HG03108 (cell line): ENCODE measurements at regions not wholly inside any gene's neighbourhood (a gene's known extent, or its start where the extent isn't known, plus 50 kb on each side); places are given as distances from the start of the nearest gene placed in this dataset.

ENCODE experiments used
- ATAC-seq: cut with Tn5 transposase; IDR thresholded peaks from one replicate; pipeline ENCODE4 v1.9.1; 2021; ENCODE audit warnings: moderate library complexity; ENCODE audit not compliant: unreplicated experiment

DNA sequence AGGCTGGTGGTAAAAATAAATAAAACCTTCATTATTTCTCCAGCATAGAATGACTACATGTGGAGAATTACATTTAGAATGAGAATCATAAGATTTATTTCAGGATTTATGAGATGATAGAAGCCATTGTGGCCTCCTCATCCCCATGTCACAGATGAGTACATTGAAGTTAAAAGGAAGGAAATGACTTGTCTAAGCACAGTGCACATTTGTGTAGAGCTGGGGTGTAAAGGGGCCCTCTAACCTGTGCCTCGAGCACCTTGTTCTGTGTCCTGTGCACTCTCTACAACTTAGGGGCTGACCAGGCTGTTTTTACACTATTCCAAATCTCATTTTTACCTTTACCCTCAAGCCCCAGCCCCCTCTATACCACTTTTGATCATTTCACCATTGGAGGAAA lies 179.4 kb downstream of the RHOU start:
- ATAC-seq = no peak

DNA sequence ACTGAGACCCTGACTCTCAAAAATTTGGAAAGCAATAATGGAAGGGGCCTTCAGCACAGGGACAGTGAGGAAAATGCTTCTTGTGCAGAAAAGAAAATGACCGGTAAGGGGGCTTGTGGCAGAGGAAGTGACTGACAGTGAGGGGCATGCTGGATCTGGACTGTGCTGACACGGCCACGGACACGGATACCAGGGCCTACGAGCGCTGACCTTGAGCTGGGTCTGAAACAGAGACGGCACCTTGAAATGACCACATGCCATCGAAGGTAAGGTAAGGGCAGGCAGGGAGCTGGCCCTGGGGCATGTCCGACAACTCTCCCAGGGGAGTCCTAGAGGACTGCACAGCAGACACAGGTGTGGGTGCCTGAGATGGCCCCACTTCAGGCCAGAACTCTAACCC lies 182.1 kb downstream of the RHOU start:
- ATAC-seq = no peak

DNA sequence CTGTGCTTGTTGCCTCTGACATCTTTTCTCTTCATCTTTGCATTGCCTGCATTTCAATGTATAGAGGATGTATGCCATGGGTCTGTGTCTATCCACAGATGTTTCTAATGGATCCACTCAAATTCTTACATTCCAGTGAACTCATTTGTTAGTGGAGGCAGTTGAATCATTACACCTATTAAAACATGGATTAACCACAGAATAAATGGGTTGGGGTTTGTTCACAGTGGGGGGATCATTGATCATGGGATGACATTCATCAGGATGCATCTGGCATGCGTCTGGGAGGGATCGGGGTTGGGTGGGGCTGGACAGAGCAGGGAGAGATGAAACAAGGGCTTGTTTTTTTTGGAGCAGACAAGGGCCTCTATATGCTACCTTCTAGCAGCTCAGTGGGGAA lies 182.5 kb downstream of the RHOU start:
- no peak for ATAC-seq

DNA sequence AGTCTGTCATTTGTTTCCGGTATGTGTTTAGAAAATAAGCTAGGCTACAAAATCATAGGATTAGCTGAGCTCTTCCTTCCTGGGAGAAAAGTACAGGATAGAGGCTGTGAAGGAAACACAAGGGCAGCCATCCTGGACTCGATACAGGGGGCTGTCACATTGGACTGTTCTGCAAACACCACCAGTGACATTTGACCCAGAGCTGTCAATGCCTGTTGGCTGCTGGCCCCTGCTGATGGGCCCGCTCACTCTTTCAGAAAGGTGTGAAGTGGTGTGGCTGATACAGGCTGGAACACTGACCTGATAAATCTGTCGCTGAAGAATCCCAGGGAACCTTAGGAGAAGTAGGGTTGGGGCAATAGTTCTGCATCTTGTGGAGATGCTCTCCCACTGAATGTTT lies 183.1 kb downstream of the RHOU start:
- no peak for ATAC-seq

DNA sequence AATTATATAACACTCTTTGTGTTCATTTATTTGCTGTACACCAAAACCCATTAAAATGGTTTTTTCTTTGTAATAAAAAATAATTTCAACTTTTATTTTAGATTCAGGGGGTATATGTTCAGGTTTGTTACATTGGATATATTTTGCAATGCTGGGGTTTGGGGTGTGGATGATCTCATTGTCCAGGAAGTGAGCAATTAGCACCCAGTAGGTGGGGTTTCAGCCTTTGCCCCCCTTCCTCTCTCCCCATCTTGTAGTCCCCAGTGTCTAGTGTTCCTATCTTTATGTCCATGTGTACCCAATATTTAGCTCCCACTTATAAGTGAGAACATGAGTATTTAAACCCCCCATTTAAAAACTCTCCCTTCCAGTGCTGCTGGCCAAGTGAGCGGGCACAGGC lies 184.6 kb downstream of the RHOU start:
- no peak for ATAC-seq

DNA sequence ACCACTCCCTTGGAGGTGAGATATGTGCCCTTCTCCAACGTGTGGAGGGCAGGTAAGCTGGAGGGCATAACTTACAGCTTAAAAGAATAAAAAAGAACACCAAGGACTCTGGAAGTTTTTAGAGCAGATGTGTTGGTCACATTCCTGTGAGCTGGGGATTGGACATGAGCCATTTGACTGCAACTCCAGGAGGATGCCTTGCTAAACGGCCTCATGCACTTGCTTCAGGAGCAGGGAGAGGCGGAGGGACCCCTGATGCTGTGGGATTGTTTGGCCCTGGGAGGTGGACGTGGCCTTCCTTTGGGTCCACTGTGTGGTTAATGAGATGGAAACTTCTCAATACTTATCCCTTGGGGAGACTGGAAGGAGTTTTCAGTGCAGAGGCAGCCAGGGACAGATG lies 185.6 kb downstream of the RHOU start:
- no peak for ATAC-seq

DNA sequence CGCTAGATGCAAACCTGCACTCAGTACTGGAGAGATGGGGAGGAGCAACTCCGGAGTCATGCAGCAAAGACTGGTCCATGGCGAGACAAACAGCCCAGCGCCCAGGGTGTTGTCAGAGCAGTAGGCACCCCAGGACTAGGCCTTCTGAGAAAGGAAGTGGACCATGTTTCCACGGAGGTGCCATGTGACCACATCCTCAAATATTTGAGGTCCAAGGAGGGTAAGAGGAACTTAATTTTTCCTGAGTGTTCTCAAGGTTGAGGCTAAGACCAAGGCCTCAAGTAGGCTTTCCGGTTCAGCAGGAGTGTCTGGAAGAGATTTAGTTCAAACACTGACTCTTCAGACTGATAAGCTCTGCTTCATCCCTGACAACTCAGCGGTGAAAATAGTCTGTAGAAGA lies 186.2 kb downstream of the RHOU start:
- no peak for ATAC-seq

DNA sequence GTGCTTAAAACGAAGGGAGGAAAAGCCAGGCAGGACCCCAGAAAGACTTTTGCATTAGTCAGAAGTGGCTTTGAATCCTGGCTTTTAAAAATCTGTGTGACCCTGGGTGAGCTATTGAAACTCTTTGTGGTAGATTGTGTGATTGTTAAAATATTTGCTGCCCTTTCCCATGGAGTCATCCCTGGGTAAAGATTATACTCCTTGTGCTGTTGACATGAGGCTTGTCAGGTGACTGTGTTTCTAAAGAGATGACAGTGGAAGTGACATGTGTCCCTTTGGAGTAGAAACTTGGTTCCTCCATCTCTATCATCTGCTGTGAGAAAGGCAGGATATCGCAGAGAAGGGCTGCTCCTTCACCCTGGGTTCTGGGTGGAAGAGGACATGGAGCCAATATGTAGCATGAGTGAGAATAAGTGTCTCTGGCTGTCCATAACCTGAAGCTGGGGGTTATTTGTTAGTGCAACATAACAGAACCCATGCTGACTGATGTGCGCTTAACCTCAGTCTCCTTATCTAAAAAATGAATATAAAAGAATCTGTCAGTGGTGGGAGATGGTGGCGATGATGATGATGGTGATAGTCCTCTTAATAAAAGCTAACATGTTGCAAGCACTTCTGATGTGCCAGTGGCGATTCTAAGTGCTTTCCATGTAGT lies 187.6 kb downstream of the RHOU start:
- no peak for ATAC-seq

DNA sequence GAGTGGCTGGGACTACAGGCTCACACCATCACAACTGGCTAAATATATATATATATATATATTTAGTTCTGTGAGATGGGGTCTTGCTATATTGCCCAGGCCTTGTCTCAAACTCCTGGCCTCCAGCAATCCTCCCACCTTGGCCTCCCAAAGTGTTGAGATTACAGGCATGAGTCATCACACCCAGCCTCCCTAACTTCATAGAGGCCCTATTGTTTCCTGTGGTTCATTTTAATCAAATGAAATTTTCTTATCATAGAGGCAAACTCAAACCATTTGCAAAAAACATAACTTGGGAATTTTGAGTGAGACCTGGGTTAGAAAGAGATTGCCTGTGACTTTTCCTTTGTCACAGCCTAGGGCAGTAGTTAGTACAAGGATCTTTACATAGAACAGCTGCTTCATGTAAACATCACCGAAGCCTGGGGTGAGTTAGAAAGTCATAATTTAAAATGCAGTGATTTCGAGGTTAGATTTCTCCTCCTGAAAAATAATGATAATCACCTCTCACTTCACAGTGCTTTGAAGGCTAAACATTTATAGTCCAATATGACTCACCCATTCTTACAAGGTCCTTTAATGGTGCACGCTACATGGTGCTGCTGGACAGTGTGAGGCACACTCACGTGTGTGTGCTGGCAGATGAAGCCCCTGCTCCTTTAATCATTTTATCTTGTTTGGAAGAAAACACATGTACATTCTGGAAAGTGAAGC lies 188.9 kb downstream of the RHOU start:
- ATAC-seq = no peak

DNA sequence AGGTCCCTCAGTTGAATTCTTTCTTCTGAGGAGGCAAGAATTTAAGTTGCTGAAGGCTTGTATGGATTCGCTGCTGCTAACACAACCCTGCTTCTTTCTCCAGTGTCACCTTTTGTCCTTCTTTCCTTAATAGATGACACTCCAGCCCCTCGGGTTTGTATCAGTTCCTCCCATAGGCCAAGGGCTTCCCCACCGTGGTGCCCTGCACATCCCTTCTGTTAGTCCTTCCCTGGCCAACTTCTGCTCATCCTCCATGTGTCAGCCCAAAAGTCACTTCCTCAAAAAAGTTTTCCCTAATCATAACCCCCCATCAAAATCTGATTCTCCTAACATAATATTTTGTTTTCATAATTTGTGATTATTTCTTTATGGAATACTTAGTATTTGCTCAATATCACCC lies 190.4 kb downstream of the RHOU start:
- ATAC-seq = no peak

DNA sequence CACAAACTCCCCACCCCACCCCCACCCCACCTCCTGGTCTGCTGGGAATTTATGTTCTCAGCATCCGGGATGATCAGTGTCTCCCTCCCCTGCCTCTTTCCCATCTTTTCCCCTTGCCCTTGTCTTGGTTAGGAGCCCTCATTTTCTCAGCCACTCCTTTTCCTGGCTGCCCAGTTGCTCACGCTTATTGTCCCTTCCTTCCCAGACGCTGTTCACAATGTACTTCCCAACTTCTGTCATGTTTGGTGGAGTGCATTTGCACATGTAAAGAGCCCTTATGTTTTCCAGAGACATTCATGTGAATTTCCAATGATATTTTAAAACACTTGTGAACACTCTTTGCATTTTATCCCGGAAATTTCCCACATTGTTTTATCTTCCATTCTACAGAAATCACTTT lies 192.1 kb downstream of the RHOU start:
- no peak for ATAC-seq

DNA sequence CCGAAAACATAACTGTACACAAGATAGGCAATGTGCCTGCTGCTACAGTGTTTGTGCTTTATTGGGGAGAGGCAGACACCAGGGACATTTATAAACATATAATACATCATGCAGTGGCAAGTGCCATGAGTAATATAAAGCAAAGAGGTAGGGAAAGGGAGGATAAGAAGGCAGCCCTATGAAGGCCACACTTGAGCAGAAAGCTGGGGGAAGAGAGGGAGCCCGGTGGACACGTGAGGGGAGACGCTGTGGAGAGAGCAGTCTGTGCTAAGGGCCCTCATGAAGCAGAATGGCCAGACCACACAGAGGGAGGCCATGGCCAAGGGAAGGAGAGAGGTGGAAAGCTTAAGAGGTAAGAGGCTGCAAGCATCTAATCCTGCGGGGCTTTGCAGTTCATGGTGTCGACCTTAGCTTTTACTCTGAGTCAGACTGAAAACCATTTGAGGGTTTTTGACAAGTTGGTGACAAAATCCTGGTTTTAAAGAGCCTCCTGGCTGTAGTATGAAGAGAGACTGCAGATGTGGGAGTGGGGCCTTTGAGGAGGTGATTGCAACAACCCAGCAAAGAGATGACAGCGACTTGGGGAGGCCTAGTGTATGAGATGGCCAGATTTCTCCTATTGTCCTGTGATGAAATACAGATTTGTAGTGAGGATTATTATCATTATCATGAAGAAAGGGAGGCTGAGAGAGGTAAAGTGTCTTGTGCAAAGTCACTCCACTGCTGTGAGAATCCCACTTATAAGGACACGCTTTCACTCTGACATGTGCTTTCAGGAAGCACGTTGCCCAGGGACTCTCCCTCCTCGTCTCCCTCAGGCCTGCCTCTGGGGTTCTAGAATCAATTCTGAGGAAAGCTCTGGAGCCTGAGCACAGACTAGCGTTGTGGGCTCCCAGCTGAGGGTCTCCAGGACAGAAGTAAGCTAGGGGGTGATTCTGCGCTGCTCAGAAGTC lies 192.9 kb downstream of the RHOU start:
- ATAC-seq = peak; percentile 63

DNA sequence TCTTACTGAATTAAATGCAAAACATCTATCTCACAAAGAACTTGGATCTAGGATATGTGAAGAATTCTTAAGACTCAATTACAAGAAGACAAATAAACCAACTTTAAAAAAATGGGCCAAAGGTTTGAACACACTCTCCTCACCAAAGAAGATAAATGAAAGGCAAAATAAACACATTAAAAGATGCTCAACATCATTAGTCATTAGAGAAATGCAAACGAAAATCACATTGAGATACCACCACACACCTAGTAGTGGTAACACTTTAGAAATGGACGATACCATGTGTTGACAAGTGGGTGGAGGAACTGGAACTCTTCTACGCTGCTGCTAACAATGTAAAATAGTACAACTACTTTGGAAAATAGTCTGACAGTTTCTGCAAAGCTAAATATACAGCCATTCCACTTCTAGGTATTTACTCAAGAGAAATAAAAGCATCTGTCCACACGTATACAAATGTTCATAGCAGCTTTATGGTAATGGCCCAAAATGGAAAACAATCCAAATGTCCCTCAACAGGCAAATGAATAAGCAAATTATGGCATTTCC lies 194.3 kb downstream of the RHOU start:
- ATAC-seq = no peak

DNA sequence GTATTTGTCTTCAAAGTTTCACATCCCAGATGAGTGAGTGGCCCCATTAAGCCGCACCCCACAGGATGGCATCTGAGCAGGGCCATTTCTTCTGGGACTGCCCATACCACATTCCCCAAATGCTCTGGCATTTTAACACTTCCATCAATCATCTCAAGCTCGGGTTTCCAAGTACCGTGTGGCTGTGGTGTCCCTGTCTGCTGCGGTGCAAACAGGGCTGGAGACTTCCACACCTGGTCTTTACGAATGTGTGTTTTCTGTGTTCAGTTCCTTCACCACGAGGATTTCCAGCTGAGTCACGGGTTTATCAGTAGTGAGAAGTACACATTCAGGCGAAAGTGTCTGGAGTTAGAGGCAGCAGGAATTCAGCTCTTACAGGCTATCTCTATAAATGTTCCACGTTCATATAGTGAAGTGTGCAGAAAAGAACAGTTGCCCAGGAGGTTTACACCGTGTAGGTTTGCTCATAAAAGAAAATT lies 195.2 kb downstream of the RHOU start:
- no peak for ATAC-seq

DNA sequence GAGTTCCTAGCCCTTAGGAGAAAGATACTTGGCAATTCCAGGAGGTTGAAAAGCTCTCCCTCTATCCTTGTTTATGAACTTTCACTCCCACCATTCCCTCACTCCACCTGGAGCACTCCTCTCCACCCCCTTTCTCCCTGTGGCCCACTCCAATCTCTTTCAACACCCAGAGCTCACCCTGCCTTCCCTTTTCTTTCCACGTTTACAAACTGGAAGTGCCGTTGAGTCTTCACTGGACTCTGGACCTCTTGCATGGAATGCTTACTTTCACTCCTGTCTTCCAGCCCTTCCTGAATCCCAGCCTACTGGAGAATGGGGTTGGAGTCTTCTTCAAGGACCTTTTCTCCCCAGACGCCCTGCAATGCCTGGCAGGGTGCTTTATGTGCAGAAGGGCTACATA lies 198.5 kb downstream of the RHOU start:
- ATAC-seq = no peak

DNA sequence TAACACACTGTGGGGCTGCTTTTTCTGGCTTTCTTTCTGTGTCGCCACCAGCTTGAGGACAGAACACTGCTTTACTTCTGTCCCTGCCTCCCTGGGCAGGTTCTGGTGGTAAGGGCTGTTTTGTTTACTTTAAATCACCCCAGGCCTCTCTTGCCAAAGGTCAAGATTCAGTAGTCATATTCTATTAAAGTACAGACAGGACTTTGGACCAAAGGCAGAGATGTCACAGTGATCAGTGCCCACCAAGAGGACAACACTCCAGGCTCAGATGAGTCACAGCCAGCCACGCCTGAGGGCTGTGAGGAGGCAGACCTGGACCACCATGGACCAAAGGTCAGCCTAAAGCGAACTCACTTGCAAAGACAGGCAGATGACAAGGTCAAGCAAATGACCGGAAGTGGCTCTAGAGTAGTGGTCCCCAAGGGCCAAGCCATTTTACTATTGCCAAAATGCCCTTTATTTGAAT lies 200.0 kb downstream of the RHOU start:
- no peak for ATAC-seq

DNA sequence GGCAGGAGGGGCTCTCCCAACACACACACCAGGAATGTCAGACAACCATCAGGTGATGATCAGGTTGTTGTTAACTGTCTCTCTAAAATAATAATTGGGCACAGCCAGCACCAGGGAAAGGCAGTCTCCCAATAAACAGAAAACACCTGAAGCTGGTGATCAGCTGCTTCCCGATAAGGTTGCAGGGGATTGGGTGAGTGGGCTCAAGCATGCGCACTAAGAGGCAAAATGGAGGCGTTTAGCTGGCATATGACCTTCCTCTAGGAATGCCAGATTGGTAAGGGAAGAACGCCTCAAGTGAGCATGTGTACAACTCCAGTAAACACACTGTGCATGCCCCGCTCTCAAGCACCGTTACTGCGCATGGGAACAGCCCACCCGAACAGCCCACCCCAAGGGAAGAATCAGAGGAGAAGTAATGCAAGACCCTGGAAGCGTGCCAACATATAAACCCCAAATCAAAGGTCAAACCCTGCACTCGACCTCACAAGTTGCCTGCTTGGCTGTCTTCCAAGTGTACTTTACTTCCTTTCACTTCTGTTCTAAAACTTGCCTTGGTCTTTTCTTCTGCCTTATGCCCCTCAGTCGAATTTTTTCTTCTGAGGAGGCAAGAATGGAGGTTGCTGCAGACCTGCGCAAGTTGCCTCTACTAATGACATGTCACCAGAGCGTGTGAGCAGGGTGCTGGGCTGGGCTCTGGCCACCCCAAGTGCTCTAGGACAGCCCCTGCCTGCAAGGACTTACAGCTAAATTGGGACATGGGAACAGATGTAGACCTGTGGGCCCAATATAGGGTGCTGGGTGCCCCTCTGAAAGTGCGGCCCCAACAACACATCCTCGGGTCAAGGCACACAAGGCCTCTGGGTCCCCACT lies 200.8 kb downstream of the RHOU start:
- ATAC-seq = no peak

DNA sequence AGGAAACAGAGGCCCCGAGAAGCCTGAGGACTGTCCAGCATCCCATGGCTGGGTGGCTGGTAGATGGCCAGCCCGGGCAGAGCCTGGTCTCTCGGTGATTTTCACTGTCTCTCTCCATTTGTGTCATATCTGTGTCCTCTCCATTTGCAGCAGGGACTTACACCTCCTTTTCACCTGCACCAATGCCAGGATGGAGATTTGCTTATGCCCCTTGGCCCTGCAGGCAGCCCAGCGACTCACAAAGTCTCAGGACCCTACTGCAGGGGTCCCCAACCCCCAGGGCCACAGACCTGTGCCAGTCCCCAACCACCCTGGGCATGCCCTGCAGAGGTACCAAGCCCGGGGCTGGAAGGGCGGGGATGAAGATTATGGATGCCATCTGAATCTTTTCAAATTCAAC lies 201.6 kb downstream of the RHOU start:
- ATAC-seq = no peak

DNA sequence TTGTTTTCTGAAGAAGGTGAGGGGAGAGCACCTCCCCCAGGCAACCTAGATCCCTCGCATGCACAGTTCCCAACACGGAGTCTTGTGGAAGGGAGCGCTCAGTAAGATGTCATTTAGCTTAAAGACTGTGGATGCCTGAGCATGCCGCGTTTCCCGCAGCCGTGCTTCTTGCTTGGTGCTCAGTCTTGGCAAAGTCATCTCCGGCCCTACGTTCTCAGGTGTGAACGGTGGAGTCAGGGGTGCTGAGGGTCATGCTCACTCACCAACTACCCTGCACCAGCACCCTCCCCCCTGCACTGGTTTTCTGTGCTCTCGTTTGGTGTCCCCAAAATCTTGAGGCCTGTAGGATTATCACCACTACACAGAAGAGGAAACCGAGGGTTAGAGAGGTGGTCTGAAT lies 202.1 kb downstream of the RHOU start:
- no peak for ATAC-seq

DNA sequence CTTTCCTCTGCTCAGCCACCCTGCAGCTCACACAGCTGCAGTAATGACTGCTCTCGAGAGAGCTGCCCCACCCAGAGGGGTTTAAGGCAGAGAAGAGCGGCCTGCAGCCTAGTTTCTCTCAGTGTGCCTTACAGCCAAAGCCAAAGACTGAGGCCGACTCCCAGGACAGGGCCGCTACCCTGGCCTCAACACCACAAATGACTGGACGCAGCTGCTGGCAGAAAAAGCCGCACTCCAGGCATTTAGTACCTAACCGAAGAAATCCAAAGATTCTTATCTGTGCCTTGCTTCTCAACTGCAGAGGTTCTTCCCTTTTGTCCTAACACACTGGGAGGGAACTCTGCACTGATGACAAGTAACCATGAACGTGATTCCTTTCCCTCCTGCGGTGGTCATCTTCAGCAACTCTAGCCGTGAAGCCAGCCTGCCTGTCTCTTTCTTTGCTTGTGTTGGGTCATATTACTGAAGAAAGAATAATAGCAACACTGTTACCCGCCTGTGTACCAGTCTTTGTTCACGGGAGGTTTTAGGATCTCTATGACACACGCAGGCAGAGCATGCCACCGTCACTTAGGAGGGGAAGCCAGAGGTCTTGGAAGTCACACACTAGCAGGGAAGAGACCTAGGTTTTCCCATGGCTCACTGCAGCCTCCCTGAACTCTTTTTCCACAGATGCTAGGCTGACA lies 202.7 kb downstream of the RHOU start:
- no peak for ATAC-seq
